Ovary (tissue), 3 donors: ENCODE measurements at regions not wholly inside any gene's neighbourhood (a gene's known extent, or its start where the extent isn't known, plus 50 kb on each side); places are given as distances from the start of the nearest gene placed in this dataset.

Experiments
- CTCF ChIP-seq, 3 donors: fragments of 450-650 bp in 2 of 3; fragments of 200-600 bp in 1 of 3; IDR thresholded peaks; one replicate each; pipeline versions ENCODE4 v1.5.1 to v1.8.0; 2016 to 2022; ENCODE audit warnings: antibody characterized with exemption in 3 of 3, mild to moderate bottlenecking in 1 of 3
- EP300 ChIP-seq: sonication (generic); formaldehyde crosslinking; IDR thresholded peaks from one replicate; pipeline ENCODE4 v1.6.1; 2017; ENCODE audit warnings: antibody characterized with exemption
- POLR2A ChIP-seq: fragments of 450-650 bp; IDR thresholded peaks from one replicate; pipeline ENCODE4 v1.6.1; 2017; ENCODE audit warnings: antibody characterized with exemption, mild to moderate bottlenecking, moderate library complexity
- donor health status: DM: no; HTN: no; CAD: no.

- TF ChIP-seq CTCF (IDR thresholded peaks at IDR 0.05) (no peak), EP300 (no peak), POLR2A (no peak)
Observed at GRCh38 chr5:98578438-98578837, 195.0 kb upstream of the RGMB start.
